ENCODE measurements at regions not wholly inside any gene's neighbourhood (a gene's known extent, or its start where the extent isn't known, plus 50 kb on each side); places are given as distances from the start of the nearest gene placed in this dataset.

DNA sequence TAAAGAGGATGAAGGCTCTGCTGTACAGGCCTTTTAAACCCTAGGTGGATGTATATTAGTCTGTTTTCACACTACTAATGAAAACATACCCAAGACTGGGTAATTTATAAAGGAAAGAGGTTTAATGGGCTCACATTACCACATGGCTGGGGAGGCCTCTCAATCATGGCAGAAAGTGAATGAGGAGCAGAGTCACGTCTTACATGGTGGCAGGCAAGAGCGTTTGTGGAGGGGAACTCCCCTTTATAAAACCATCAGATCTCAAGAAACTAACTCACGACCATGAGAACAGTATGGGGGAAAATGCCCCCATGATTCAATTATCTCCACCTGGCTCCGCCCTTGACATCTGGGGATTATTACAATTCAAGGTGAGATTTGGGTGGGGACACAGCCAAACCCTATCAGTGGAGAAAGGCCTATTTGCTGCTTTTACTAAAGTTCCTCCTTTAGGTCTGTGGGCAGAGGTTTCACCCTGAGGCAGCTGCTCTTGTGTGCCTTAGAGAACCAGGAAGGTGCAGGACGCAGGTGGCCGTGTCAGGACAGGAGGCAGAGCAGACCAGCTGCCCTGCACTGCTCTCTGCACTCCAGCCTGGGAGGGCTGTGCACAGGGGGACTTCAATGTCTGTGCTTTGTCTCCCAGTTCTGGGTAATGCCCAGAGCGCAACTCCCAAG is 178.8 kb upstream of the HDAC4 start:
- DNase-seq, result no peak

DNA sequence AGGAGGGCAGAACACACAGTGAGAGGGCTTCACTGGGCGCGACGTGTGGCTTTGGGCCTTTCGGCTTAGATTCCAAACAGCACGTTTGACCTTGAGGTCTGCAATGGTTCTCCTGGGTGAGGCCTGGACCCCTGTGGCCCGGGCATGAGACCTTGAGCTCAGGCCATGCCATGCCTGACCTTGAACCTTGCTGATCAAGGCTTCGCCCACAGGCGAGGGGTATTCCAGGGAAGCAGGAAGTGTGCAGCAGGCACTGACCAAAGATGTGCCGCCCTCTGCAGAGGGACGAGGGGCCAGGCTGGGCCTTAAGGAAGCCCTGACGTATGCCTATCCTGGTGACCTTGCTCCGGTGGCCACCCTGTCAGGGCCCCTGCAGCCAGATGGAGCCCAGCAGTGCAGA is 178.3 kb upstream of the HDAC4 start:
- DNase-seq, result no peak

DNA sequence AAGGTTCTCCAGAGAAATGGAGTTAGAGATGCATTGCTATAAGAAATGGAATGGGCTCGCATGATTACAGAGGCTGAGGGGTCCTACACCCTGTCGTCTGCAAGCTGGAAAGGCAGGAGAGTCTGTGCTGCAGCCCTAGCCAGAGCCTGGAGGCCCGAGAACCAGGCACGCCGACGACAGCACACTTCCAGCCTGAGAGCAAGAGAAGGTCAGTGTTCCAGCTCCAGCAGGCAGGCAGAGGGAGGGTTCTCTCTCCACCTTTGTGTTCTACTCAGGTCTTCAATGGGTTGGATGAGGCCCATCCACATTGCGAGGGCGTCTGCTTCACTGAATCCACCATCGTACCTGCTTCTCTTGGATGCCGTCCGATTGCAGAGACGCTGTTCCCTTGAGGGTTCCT is 177.6 kb upstream of the HDAC4 start:
- no peak for DNase-seq

DNA sequence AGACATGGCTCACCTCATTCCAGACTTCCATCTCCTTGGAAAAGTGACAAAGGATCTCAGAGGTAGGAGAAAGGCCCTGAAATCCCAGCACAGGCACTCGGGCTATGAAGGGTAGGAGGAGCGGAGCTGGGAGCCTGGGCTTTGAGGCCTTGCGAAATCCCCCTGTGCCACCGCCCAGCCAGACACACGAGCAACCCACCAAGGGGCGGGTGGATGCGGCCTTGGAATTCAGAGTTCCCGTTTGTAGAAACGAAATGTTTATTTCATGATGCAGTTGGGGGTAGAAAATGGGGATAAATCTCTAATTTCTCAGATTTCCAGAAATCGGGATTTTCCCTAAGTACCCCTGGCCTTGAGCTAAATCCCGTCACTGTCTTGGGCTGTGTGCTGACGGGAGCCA is 177.1 kb upstream of the HDAC4 start:
- no peak for DNase-seq

DNA sequence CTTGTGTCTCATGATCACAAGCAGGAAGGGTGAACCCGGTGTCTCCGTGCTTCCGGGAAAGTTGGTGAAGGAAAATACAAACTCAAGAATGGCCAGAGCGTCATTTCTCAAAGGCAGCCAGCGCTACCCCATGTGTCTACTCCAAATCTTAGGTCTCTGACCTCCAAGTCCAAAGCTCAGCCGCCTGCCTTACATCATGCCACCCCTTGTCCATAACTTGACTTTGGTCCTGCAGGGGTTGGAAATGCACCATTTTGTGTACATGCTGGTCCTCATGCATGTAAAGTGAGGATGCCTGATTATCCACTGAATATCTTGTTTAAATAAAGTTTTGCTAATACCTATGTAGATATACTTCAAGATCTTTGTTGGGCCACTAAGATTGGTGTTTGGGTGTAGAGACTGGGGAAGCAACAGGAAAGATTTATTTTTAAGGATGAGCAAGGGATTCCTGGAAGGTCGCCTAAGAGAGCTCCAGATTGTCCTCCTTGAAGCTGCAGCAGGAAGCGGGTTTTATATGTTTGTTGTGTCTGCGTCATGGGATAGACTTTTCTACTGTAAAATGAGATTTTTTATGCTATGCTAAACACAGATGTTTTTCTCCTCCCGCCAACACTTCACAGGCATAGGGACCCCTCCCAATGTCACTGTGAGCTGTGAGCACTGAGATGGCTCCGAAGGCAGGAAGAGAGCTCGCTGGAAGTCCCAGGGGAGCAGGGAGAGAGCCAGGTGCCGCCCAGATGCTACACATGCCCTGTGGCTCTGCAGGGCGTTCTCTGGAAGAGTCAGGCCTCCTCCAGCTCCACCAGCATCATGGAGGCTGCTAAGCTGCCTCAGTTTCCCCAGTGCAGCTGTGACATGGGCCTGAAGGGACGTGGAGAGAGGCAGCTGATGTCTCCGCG is 176.2 kb upstream of the HDAC4 start:
- no peak for DNase-seq

DNA sequence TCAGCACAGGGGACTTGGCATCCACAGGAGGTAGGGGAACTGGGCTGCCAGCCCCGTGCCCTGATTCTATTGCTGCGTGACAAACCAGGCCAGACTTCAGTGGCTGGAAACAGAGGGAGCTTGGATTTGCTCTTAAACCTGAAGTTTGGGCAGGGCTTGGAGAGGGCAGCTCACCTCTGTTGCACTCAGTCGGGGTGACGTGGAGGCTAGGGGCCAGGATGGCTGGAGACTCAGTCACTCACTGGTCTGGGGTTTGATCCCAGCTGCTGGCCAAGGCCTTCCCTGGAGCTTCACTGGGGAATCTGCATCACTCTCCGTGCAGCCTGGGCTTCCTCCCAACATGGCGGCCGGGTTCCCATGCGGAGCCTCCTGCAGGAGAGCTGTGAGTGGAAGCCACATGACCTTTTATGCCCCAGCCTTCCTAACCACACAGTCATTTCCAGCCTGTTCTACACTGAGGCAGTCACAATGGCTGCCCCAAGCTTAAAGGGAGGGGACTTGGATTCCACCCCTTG is 175.2 kb upstream of the HDAC4 start:
- no peak for DNase-seq

DNA sequence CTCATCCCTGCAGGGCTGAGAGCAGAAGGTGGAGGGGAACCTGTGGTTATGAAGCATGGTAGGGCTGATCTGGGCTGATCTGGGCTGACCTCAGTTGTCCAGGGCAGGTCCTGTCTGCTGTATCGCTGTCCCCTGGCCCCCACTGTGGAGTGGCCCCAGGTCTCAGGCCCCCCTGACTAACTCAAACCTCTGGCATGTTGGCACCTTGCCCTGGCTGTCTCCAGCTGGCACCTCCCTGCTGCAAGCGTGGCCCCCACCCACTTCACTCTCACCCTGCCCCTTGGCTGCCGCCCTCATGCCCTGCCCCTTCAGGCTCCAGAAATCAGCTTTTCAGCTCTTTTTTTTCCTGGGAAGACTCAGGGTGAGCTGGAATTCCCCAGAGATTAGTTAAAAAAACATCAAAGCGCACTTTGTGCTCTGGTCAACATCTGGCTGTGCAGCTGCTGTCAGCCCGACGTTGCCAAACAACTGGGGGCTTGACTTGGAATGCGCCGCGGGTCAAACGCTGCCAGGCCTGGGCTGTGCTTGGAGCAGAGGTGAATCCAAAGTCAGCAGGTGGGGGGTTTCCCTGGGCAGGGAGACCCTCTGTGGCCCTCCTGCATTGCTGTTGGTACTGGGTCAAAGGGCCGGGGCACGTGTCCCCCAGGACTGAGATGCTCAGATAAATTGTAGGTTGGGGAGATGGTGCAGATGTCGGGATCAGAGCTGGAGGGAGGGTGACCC is 173.8 kb upstream of the HDAC4 start:
- no peak for DNase-seq

DNA sequence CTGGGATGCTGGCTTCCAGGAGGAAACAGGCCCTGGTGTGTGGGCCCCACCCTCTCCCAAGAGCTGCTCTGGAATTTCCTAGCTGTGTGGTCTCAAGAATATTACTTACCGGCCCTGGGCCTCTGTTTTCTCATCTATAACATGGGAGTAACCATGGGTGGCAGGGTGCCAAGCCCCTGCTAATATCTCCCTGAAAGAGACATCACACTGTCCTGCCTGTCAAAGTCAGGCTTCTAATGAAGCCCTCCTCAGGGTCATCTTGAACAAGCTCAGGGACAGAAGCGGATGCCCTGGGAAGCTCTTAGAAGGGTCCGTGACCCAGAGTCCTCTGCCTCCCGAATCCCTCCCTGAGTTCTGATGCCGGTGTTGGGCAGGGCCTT is 173.2 kb upstream of the HDAC4 start:
- DNase-seq, result no peak

DNA sequence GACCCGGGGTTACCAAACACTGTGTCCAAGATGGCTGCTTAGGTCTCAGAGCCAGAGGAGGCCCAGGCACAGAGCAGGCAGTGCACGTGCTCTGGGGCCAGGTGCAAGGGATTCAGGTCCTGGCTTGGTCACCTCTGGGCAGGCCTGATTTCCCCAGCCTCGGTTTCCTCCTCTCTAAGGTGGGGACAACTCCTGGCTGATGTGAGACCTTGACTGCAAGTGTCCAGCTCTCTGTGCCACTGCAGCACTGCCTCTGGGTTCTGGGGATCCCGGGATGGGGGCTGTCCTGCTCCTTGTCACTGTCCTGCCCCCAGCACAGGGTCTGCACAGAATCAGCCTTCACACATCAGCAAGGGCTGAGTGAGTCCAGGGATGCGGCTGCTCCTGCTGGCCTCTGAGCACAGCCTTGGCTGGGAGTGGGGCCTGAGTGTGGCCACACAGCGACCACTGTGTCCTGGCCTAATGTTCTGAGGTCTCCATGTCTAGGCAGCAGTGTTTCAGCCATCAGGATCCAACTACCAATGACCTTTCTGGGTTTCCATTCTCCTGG is 170.2 kb upstream of the HDAC4 start:
- no peak for DNase-seq

DNA sequence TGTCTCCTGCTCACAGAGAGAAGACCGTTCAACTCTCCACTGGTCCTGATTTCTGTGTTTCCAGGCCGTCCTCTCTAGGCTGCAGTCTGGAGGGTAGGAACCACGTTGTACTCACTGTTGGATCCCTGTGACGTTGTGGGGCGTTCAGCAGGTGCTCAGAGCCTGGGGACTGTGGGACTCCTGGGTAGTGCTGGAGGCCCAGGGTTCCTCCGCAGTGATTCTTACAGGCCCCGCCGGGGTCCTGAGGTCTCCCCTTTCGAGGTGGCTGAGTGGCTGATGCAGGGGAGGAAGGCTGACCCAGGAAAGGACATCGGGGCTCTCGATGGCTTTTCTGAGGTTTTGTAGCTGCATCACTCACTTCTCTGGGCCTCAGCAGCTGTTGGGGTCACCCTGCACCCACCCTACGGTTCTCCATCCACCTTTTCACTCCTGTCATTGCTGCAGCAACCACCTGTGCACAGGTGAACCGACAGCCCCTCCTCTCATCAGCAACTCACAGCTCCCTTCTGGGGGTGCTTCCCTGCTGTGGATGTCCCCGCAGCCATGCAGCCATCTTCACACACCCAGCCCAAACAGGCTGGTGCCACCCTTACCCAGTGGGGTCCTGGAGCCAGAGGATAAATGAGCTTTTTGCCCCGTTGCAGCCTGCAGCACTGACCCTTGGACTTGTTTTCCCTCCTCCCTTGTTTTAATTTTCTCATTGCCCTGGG is 169.6 kb upstream of the HDAC4 start:
- DNase-seq, result no peak

DNA sequence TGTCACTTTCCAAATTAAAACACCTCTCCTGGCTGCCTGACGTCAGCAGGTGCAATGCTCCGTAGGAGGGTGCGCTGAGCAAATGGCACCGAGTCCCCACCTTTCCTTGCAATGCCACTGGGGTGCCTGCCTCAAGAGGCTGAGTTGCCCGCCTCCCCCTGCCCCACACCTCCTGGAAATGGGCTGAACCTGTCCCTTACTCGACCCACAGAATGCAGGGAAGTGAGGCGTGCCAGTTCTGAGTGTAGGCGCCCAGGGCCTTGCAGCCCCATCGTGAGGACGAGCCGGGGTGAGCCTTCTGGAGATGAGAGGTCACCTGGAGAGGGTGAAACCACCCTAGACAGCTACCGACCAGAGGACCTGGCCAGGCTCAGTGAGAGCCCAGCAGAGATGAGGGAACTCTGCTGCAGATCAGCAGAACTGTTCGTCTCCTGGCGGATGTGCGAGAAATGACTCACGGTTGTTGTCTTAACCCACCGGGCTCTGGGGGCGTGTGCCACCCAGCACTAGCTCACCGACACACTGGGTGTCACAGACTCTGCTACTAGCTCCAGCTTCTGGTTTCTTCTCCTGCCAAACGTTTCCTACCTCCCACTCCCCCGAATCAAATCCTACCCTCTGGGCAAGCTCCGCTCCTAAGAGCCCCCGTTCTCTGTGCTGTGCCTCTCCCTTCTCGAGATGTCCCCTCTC is 168.7 kb upstream of the HDAC4 start:
- no peak for DNase-seq

DNA sequence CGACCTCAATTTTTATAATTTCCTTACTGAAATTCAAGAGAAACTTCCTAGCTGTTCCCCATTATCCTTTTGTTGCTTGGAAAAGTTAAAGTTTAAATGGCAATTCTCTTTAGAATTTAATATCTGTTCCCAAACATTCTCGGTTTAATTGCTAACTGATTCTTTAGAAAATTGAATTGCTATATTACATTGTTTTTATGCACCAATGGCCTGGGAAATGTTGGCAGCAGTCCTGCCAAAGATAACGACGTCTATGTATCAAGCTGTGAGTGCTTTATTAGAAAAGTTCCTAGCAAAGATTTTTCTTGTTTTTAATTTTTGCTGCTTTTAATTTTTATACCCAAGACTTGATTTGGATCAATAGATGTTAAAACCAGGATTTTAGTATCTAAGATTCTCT is 167.8 kb upstream of the HDAC4 start:
- DNase-seq, result no peak

DNA sequence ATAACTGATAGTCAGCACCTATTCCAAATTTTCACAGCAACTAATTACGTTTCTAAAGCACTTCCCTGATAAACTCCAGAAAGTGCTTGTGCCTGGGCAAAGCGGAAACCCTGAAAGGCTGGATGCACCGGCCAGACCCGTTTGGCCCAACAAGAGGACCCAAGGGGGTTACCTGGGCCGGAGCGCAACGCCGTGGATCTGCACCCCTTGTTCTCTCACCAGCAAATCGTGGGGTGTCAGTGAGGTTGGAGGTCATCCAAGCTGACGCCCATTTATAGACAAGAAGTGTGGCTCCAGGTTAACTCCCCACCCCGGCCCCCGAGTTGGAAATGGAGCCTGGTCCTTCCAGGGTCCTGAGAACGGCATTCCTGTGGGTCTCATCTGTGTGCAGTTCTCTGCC is 167.0 kb upstream of the HDAC4 start:
- DNase-seq, result no peak

DNA sequence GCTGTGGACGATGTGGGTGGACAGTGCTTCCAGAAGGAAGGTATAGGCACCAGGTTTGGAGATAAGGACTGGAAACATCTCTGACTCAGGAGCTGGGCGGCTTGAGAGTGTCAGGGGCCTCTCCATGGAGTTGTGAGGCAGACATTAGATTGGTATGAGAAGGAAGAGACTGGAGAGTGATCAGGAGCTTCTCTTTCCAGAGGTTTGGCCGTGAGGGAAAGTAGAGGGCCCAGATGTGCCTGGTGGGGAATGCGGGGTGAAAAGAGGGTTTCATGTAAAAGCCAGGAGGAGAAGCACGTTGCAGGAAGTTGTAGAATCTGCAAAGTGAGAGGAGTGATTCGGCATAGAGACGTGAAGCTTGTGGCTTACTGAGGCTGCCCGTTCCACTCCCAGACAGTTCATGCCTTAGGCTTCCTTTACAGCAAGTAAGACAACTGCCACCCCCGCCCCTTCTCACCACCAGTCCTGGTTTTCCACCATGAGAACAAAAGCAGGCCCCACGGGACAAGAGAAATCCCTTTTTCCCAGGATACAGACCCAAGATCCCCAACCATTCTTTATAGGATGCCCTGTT is 166.3 kb upstream of the HDAC4 start:
- no peak for DNase-seq

DNA sequence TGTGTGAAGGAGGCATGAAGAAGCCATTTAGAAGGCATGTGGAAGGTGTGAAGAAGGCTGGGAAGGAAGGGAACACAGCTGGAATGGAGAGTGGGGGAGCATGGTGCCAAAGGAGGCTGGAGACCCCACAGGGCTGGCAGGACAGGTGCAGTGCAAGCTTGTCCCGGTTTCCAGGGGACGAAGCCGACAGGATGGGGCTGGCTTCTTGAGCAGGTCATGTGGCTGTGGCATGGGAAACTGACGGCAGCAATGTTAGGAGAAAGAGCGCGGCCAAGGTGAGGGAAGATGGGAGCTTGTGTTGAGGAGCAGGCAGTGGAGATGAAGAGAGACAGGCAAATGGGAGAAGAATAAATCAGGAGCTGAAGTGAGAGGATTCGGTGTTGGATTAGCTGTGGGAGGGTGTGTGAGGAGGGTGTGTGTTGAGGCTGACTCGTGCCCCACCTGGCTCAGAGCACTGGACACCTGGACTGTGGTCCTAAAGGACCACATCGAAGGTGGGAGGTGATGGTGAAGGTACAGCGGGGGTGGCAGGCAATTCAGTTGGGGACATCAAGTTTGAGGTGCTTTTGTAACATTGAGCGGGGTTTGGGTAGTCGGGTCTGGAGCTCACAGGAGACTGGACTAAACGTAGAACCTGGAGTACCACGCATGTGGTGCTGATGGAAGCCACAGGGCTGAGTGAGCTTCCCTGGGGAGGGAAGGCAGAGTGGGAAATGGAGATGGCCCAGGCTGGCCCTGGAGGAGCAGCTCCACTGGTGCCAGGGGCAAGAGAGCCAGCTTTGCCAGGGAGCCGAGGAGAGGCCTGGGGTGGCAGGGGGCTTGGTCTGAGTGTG is 165.6 kb upstream of the HDAC4 start:
- DNase-seq, result no peak

DNA sequence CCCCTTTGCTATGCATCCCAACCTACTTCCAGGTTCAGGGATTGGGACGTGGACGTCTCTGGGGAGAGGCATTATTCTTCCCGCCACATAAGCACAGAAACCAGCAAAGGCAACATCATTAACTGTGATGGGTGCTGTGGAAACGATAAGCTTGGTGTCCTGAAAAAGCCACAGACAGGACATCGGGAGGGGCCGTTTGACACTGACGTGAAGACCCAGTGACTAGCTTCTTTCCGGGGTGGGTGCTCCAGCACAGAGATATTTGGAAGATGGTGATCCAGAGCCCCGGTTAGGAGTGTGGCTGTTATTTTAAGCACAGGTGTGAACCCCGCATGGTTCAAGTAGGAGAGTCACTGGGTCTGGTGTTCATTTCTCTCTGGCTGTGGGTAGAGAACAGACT is 163.8 kb upstream of the HDAC4 start:
- no peak for DNase-seq

DNA sequence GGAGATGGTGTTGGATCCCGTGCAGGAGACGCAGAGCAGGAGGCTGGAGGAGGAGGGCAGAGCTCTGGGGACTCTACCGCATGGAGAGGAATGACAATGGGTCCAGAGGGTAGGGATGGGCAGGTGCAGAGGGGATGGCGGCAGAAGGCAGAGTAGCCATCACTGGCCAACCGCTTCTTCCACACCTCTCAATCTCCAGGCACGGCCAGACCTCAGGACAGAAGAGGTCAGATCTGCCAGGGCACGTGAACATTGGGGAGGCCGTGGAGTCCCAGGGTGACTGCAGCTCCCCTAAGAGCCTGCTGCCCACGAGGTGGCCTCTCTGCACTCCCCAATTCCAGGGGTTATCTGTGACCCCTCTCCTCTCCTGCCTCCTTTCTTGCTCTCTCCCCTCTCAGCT is 162.7 kb upstream of the HDAC4 start:
- no peak for DNase-seq

DNA sequence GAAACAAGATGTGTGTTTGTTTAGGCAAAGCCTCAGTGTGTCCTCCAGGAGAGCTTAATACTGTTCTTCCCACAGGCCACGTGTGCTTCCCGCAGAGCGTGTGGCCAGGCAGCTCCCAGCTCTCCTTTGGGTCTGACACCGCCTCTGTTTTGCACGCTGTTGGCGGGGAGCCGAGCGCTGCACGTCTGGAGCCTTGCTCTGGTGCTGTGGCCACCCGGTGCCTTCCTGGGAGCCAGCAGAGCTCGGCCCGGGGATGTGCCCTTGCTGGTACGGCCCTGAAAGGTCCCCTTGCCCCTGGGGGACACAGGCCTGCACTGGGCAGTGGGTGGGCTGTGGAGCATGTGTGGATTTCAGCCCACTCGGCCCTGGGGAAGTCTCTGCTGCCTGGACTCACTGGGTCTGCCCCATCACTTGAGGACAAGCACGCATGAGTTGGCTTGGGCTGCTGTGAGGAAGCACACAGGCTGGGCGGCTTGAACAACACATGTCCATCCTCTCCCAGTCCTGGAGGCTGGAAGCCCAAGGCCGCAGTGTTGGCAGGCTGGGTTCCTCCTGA is 160.7 kb upstream of the HDAC4 start:
- peak; percentile 70 for DNase-seq

DNA sequence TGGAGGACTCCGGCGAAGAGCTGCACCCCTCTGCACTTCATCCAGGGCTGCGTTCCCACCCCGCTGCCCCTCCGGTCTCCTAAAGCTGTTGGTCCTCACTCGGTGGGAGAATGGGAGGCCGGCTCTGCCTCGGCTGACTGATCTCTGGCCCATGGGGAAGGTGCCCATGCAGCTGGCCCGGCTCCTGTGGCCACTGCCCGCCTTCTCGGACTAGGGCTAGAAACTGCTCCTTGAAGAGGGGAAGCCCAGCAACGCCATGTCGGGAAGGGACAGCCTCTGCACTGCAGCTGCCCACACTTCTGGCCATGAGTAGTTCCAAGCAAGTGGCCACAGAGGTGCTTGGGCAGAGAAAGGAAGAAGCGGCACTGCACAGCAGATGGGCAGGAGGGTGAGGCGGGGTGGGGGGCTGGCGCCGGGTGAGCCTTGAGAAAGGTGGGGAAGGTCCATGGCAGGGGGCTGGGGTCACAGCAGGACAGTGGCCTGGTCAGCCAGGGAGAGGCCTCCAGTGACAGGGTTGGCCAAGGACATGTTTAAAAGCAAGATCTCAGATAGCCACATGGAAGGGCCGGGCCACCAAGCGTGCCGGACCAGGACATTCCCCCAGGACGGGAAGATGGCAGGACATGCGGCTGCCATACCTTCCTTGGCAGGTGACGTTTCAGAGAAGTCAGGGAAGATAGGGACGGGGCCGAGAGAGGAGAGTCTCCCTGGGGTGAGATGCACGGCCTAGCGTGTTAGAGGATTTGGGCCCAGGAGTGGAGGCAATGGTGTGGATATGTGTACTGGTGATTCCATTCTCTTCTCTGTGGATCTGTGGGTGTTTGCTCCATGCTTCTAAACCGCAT is 158.8 kb upstream of the HDAC4 start:
- DNase-seq, result no peak

Measured in fibroblast of upper back skin (primary cell).